ENCODE measurements at regions not wholly inside any gene's neighbourhood (a gene's known extent, or its start where the extent isn't known, plus 50 kb on each side); places are given as distances from the start of the nearest gene placed in this dataset.

- peak; percentile 21 for DNase-seq
- no peak overlapping the region for H2BK15ac ChIP-seq (replicated peaks; ENCODE audit: low read depth)
- H3K56ac ChIP-seq (ENCODE audit: low read length), result no peak overlapping the region
- no peaks in the 10 kb centered on the region for H3K79me2 ChIP-seq (ENCODE audit: control insufficient read depth, insufficient read depth, low read length)
- no peak overlapping the region for H2AK5ac ChIP-seq (ENCODE audit: low read length)
- H3K79me1 ChIP-seq (ENCODE audit: low read length), result no peaks in the 10 kb centered on the region
- no peak overlapping the region for H3K9ac ChIP-seq (ENCODE audit: low read length)
- no peaks in the 10 kb centered on the region for H3K36me3 ChIP-seq (ENCODE audit: control insufficient read depth, insufficient read depth, low read length)
- H3K27ac ChIP-seq (ENCODE audit: low read depth, low read length), result no peak overlapping the region
- no CpG with 5 or more reads among the region's 10 CpGs for WGBS (ENCODE audit: extremely low coverage, insufficient coverage, low lambda C conversion rate)
- no peaks in the 10 kb centered on the region for H3K27me3 ChIP-seq (ENCODE audit: insufficient read depth, low read length, poor library complexity)
- H3K23ac ChIP-seq (ENCODE audit: low read length), result no peak overlapping the region
- H4K5ac ChIP-seq (ENCODE audit: low read length), result no peak overlapping the region
- H2BK5ac ChIP-seq (ENCODE audit: low read length), result no peak overlapping the region
- no peak overlapping the region for H4K8ac ChIP-seq (ENCODE audit: low read depth, low read length)
- no peak overlapping the region for H3K18ac ChIP-seq (ENCODE audit: low read length)
- H3K4ac ChIP-seq (ENCODE audit: low read depth, low read length), result no peak overlapping the region
- no peak overlapping the region for H2BK120ac ChIP-seq (ENCODE audit: low read depth, low read length)
- no peak overlapping the region for H3K4me2 ChIP-seq (ENCODE audit: low read length)
- H3K4me3 ChIP-seq (ENCODE audit: low read length), result no peak overlapping the region
- peaks cover 2% of the 10 kb centered on the region for H3K4me1 ChIP-seq (ENCODE audit: control insufficient read depth, low read depth, low read length)
These were observed 432.5 kb downstream of the FGF9 start for GRCh38 chr13:22103046-22104027.

- peaks cover 2% of the 10 kb centered on the region for H3K4me1 ChIP-seq (ENCODE audit: control insufficient read depth, low read depth, low read length)
- H4K5ac ChIP-seq (ENCODE audit: low read length), result no peak overlapping the region
- H3K27me3 ChIP-seq (ENCODE audit: insufficient read depth, low read length, poor library complexity), result no peaks in the 10 kb centered on the region
- no peak overlapping the region for H3K4ac ChIP-seq (ENCODE audit: low read depth, low read length)
- H3K36me3 ChIP-seq (ENCODE audit: control insufficient read depth, insufficient read depth, low read length), result no peaks in the 10 kb centered on the region
- no peak overlapping the region for H3K18ac ChIP-seq (ENCODE audit: low read length)
- H2BK120ac ChIP-seq (ENCODE audit: low read depth, low read length), result no peak overlapping the region
- H4K8ac ChIP-seq (ENCODE audit: low read depth, low read length), result no peak overlapping the region
- H2BK5ac ChIP-seq (ENCODE audit: low read length), result no peak overlapping the region
- no peak overlapping the region for H3K27ac ChIP-seq (ENCODE audit: low read depth, low read length)
- no peak overlapping the region for H3K56ac ChIP-seq (ENCODE audit: low read length)
- no peak overlapping the region for H2BK15ac ChIP-seq (replicated peaks; ENCODE audit: low read depth)
- DNase-seq, result no peak
- H3K4me3 ChIP-seq (ENCODE audit: low read length), result no peak overlapping the region
- no peaks in the 10 kb centered on the region for H3K79me2 ChIP-seq (ENCODE audit: control insufficient read depth, insufficient read depth, low read length)
- H3K79me1 ChIP-seq (ENCODE audit: low read length), result no peaks in the 10 kb centered on the region
- no peak overlapping the region for H3K4me2 ChIP-seq (ENCODE audit: low read length)
- WGBS (ENCODE audit: extremely low coverage, insufficient coverage, low lambda C conversion rate), result no CpG with 5 or more reads among the region's 3 CpGs
- no peak overlapping the region for H3K9ac ChIP-seq (ENCODE audit: low read length)
- H2AK5ac ChIP-seq (ENCODE audit: low read length), result no peak overlapping the region
- H3K23ac ChIP-seq (ENCODE audit: low read length), result no peak overlapping the region
These were observed 435.2 kb downstream of the FGF9 start for GRCh38 chr13:22106058-22106457.

DNA sequence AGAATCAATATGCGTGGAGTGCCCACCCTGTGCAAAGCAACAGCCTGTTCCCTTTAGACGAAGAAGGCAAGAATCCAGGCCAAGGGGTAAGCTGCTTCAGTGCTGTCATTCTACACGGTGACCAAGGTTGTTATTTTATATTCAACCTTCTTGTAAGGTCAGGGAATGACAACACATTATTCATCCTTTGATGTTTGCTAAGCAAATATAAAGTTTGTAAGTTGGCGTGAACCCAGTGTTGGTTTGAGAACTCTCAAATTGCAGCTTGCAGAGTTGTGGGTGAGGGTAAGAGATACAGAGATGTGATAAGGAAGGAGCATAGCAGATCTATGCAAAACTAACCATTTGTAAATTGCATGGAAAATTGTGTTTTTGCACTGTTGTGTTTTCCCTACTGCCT, 436.7 kb downstream of the FGF9 start:
- no CpG with 5 or more reads among the region's 4 CpGs for WGBS (ENCODE audit: extremely low coverage, insufficient coverage, low lambda C conversion rate)
- H3K23ac ChIP-seq (ENCODE audit: low read length), result no peak overlapping the region
- no peak overlapping the region for H4K5ac ChIP-seq (ENCODE audit: low read length)
- no peak overlapping the region for H3K9ac ChIP-seq (ENCODE audit: low read length)
- no peak overlapping the region for H3K4ac ChIP-seq (ENCODE audit: low read depth, low read length)
- no peaks in the 10 kb centered on the region for H3K79me2 ChIP-seq (ENCODE audit: control insufficient read depth, insufficient read depth, low read length)
- H3K36me3 ChIP-seq (ENCODE audit: control insufficient read depth, insufficient read depth, low read length), result no peaks in the 10 kb centered on the region
- no peaks in the 10 kb centered on the region for H3K27me3 ChIP-seq (ENCODE audit: insufficient read depth, low read length, poor library complexity)
- no peak overlapping the region for H3K4me3 ChIP-seq (ENCODE audit: low read length)
- H3K79me1 ChIP-seq (ENCODE audit: low read length), result no peaks in the 10 kb centered on the region
- no peak for DNase-seq
- no peak overlapping the region for H3K18ac ChIP-seq (ENCODE audit: low read length)
- H2AK5ac ChIP-seq (ENCODE audit: low read length), result no peak overlapping the region
- H4K8ac ChIP-seq (ENCODE audit: low read depth, low read length), result no peak overlapping the region
- no peak overlapping the region for H2BK5ac ChIP-seq (ENCODE audit: low read length)
- H2BK120ac ChIP-seq (ENCODE audit: low read depth, low read length), result no peak overlapping the region
- H3K56ac ChIP-seq (ENCODE audit: low read length), result no peak overlapping the region
- peaks cover 2% of the 10 kb centered on the region for H3K4me1 ChIP-seq (ENCODE audit: control insufficient read depth, low read depth, low read length)
- no peak overlapping the region for H2BK15ac ChIP-seq (replicated peaks; ENCODE audit: low read depth)
- H3K4me2 ChIP-seq (ENCODE audit: low read length), result no peak overlapping the region
- H3K27ac ChIP-seq (ENCODE audit: low read depth, low read length), result no peak overlapping the region

- peaks cover 2% of the 10 kb centered on the region for H3K4me1 ChIP-seq (ENCODE audit: control insufficient read depth, low read depth, low read length)
- H3K79me2 ChIP-seq (ENCODE audit: control insufficient read depth, insufficient read depth, low read length), result no peaks in the 10 kb centered on the region
- H2BK15ac ChIP-seq (replicated peaks; ENCODE audit: low read depth), result no peak overlapping the region
- H3K4ac ChIP-seq (ENCODE audit: low read depth, low read length), result no peak overlapping the region
- H3K23ac ChIP-seq (ENCODE audit: low read length), result no peak overlapping the region
- H3K27me3 ChIP-seq (ENCODE audit: insufficient read depth, low read length, poor library complexity), result no peaks in the 10 kb centered on the region
- H3K4me2 ChIP-seq (ENCODE audit: low read length), result no peak overlapping the region
- H2AK5ac ChIP-seq (ENCODE audit: low read length), result no peak overlapping the region
- WGBS (ENCODE audit: extremely low coverage, insufficient coverage, low lambda C conversion rate), result no CpG with 5 or more reads among the region's 3 CpGs
- no peak overlapping the region for H2BK120ac ChIP-seq (ENCODE audit: low read depth, low read length)
- H2BK5ac ChIP-seq (ENCODE audit: low read length), result no peak overlapping the region
- no peaks in the 10 kb centered on the region for H3K79me1 ChIP-seq (ENCODE audit: low read length)
- H3K56ac ChIP-seq (ENCODE audit: low read length), result no peak overlapping the region
- no peak overlapping the region for H3K9ac ChIP-seq (ENCODE audit: low read length)
- no peak overlapping the region for H4K8ac ChIP-seq (ENCODE audit: low read depth, low read length)
- H3K36me3 ChIP-seq (ENCODE audit: control insufficient read depth, insufficient read depth, low read length), result no peaks in the 10 kb centered on the region
- H3K27ac ChIP-seq (ENCODE audit: low read depth, low read length), result no peak overlapping the region
- no peak for DNase-seq
- no peak overlapping the region for H4K5ac ChIP-seq (ENCODE audit: low read length)
- no peak overlapping the region for H3K18ac ChIP-seq (ENCODE audit: low read length)
- H3K4me3 ChIP-seq (ENCODE audit: low read length), result no peak overlapping the region
These were observed 437.5 kb downstream of the FGF9 start for GRCh38 chr13:22108283-22108942.

DNA sequence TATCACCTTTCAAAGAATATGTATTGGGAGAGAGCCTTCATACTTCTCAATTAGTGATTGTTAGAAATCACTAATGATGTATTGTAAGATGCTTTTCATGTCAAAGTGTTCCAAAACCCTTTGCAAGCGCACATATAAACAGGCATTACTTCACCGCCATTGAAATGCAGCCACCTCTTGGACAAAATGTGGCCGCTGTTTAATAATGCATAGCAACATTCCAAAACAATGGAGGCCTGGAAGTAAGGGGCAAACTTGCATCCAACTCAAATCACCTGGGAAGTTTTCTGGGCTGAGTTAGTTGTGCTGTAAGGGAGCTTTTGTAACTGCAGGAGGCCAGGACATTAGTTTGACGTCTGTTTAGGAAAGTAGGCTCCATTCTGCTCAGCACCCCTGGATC, 438.1 kb downstream of the FGF9 start:
- Histone ChIP-seq H3K4ac (ENCODE audit: low read depth, low read length) (no peak overlapping the region), H3K4me2 (ENCODE audit: low read length) (no peak overlapping the region), H2BK5ac (ENCODE audit: low read length) (no peak overlapping the region), H4K8ac (ENCODE audit: low read depth, low read length) (no peak overlapping the region), H3K9ac (ENCODE audit: low read length) (no peak overlapping the region), H2AK5ac (ENCODE audit: low read length) (no peak overlapping the region), H4K5ac (ENCODE audit: low read length) (no peak overlapping the region), H3K27ac (ENCODE audit: low read depth, low read length) (no peak overlapping the region), H3K79me1 (ENCODE audit: low read length) (no peaks in the 10 kb centered on the region), H3K23ac (ENCODE audit: low read length) (no peak overlapping the region), H3K18ac (ENCODE audit: low read length) (no peak overlapping the region), H3K56ac (ENCODE audit: low read length) (no peak overlapping the region), H3K4me3 (ENCODE audit: low read length) (no peak overlapping the region), H3K36me3 (ENCODE audit: control insufficient read depth, insufficient read depth, low read length) (no peaks in the 10 kb centered on the region), H3K4me1 (ENCODE audit: control insufficient read depth, low read depth, low read length) (peaks cover 2% of the 10 kb centered on the region), H3K79me2 (ENCODE audit: control insufficient read depth, insufficient read depth, low read length) (no peaks in the 10 kb centered on the region), H2BK15ac (replicated peaks; ENCODE audit: low read depth) (no peak overlapping the region), H3K27me3 (ENCODE audit: insufficient read depth, low read length, poor library complexity) (no peaks in the 10 kb centered on the region), H2BK120ac (ENCODE audit: low read depth, low read length) (no peak overlapping the region)
- no peak for DNase-seq
- no CpG with 5 or more reads among the region's 4 CpGs for WGBS (ENCODE audit: extremely low coverage, insufficient coverage, low lambda C conversion rate)
